GM10248 (cell line): ENCODE measurements at regions not wholly inside any gene's neighbourhood (a gene's known extent, or its start where the extent isn't known, plus 50 kb on each side); places are given as distances from the start of the nearest gene placed in this dataset.

Experiments
- CTCF ChIA-PET: fragments of 300-600 bp; sonication (Branson Sonifier 250); formaldehyde crosslinking; extraction: SDS; loops from one replicate; lab custom pipeline; 2021; ENCODE audit warnings: antibody characterized with exemption; lab: Yijun Ruan, JAX
- POLR2A ChIA-PET: fragments of 350-650 bp; sonication (Branson Sonifier 250); formaldehyde crosslinking; extraction: SDS; loops from one replicate; lab custom pipeline; 2020; ENCODE audit warnings: antibody characterized with exemption; lab: Yijun Ruan, JAX
- DNase-seq: peaks from one replicate; pipeline ENCODE4 v3.0.0; 2012; ENCODE audit errors: extremely low spot score
- TF ChIP-seq, protein P1 (sequence below): IDR thresholded peaks from 2 replicates; pipeline ENCODE4 v1.5.1; 2012; ENCODE audit warnings: mild to moderate bottlenecking, low read depth; ENCODE audit errors: extremely low read depth, missing control alignments, control extremely low read depth

DNA sequence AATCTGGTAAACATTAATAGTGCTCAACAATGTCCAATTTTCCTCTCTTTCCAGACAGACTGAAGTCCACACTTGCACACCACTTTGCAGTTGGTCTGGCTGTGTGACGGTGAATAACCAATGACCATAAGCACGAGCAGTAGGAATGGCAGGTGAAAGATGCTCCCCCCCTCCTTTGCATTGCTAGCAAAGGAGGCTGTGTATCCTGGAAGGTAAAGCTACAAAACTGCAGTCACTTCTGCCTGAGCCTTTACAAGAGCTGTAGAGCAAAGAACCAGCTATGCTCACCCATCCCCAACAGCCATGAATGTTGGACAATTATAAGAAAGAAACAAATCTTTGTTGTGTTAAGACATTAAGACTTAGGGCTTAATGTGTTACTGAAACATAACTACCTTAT lies 178.0 kb downstream of the IPMK start:
- POLR2A ChIA-PET, result no interaction called here
- CTCF ChIA-PET, result no interaction called here

DNA sequence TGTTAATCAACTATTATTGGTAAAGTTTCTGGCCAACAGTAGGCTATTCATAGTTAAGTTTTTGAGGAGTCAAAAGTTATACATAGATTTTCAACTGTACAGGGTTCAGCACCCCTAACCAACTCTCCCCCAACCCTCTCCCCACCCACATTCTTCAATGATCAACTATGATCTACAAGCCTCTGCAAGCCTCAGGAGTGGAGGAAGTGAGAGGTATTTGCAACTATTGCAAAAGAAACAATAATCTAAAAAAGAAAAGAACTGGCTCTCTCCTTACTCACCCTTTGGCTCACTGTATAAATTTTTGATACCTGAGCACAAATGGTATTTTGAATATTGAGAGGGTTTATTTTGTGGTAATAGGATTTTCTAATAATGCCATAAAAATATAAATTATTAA lies 179.8 kb downstream of the IPMK start:
- TF ChIP-seq, protein P1, sequence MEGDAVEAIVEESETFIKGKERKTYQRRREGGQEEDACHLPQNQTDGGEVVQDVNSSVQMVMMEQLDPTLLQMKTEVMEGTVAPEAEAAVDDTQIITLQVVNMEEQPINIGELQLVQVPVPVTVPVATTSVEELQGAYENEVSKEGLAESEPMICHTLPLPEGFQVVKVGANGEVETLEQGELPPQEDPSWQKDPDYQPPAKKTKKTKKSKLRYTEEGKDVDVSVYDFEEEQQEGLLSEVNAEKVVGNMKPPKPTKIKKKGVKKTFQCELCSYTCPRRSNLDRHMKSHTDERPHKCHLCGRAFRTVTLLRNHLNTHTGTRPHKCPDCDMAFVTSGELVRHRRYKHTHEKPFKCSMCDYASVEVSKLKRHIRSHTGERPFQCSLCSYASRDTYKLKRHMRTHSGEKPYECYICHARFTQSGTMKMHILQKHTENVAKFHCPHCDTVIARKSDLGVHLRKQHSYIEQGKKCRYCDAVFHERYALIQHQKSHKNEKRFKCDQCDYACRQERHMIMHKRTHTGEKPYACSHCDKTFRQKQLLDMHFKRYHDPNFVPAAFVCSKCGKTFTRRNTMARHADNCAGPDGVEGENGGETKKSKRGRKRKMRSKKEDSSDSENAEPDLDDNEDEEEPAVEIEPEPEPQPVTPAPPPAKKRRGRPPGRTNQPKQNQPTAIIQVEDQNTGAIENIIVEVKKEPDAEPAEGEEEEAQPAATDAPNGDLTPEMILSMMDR, result no peak
- DNase-seq, result no peak
- ChIA-PET POLR2A (no interaction called here), CTCF (no interaction called here)

More for the DNA sequence above, 178.0 kb downstream of the IPMK start:
- DNase-seq, result no peak
- TF ChIP-seq, protein P1, result no peak

DNA sequence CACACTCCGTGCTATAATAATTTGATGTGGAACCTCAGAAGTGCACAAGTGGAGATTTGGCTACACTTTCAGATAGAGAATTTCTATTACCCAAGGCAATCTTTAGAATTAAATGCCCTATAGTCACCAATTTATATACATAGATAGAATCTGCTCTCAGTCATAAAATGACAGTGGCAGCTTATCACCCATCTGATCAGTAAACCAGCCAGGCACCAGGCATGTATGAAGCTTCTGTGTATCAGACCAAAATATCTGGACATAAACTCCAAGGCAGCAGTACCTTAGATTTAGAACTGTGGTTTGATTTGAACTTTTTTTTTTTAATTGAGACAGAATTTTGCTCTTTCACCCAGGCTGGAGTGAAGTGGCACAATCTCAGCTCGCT lies 180.9 kb downstream of the IPMK start:
- ChIA-PET CTCF (no interaction called here), POLR2A (no interaction called here)
- TF ChIP-seq, protein P1, result no peak
- DNase-seq, result no peak

DNA sequence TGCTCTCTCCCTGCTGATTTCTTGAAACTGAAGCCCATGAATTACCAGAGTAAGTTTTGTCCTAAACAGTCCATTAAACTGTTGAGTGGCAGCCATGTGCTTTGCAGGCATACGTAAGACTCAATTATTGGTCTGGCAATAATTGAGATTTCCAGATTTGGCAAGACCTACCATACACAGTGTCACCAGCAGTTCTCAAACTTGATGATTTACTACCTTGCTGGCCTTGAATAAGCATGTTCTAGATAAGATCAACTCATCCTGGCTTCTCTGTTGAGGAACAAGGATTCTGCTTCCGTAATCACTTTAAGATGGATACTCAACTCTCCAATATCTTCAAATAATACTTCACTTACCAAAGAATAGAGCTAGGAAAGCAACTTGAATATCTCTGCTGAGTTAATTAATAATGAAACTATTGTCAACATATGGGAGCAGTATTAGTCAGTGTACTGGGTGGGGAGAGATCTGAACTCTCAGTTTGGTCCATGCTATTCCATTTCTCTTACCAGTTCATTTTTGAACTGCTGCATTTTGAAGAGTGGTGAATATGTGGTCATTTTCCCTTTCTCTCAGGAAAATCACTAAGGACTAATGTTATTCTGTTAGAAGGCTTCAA lies 181.4 kb downstream of the IPMK start:
- ChIA-PET POLR2A (no interaction called here), CTCF (no interaction called here)
- TF ChIP-seq, protein P1, result no peak
- no peak for DNase-seq

DNA sequence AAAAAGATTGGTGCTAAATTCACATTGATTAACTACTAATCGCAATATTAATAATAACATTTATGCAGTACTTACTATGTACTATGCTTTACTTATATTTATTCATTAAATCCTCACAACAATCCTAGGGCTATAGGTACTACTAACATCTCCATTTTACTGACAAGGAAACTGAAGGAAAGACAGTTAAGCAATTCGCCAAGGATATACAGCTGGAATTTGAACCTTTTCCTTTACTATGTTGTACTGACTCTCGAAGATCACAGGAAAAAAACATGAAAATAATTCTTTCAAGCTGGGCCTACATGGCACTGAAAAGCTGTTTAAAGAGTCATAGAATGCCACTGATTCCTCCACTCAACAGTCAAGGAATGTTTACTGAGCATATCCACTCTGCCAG lies 185.4 kb downstream of the IPMK start:
- TF ChIP-seq, protein P1, result no peak
- no peak for DNase-seq
- CTCF ChIA-PET, result interaction anchor here (1.2 to 1.3 kb wide), 2 partner anchors 14 to 23 kb away, joined by 3 read pairs; no protein-coding TSS in a partner anchor
- POLR2A ChIA-PET, result no interaction called here

DNA sequence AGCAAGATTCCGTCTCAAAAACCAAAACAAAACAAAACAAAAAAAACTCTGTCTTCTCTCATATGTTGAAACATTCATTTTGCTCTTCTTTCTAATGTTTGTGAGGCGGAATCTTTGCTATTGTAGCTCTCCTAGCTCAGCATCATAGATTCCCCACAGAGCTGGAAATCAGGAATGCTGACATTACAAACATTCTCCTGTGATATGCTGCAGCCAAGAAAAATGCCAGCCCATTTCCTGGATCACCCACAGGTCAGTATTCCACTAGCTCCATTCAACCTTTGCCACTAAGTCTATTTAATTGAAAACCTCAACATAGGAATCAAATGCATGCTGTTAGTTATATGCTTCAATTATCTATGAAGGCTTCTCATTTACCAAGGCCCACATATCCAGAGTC lies 186.3 kb downstream of the IPMK start:
- TF ChIP-seq, protein P1, result no peak
- no peak for DNase-seq
- ChIA-PET CTCF (interaction anchor here (1.3 kb wide), 1 partner anchor 22 kb away, joined by 3 read pairs; no protein-coding TSS in a partner anchor), POLR2A (no interaction called here)
